ENCODE measurements at regions not wholly inside any gene's neighbourhood (a gene's known extent, or its start where the extent isn't known, plus 50 kb on each side); places are given as distances from the start of the nearest gene placed in this dataset.

DNA sequence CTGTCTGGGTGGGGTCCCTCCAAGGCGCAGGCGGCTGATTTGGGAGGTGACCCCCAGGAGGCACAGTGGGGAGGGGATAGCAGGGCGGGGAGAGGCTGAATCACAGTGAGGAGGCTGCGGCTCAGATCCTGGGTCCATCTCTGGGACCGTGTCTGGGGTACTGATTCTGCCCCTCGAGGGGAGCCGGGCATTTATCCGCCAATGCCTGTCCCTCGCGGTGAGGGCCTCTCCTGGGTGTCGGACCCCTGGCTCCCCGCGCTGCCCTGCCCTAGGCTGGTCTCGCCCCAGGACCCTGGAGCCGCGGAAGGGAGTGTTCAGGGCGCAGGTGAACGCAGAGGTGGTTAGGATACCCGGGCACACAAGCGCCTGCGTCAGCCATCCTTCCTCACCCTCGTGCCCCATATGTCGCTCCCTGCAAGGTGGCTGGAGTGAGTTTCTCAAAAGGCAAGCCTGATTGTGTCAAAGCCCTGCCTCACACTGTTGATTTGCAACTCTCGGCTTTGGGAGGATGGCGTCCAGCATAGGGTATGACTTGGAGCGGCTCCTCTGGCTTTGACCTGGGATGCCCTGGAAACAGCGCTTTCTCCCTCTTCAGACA is 530.9 kb downstream of the PTPRU start:
- intact Hi-C loops (cut with DNase I, micrococcal nuclease), result no loop called here
- Histone ChIP-seq H3K9me3 (no peaks in the 10 kb centered on the region), H3K4me1 (ENCODE audit: low read depth) (no peaks in the 10 kb centered on the region), H3K36me3 (ENCODE audit: low read depth) (no peaks in the 10 kb centered on the region), H3K4me3 (no peak overlapping the region)
- ATAC-seq, result no peak
- TF ChIP-seq, protein P1, sequence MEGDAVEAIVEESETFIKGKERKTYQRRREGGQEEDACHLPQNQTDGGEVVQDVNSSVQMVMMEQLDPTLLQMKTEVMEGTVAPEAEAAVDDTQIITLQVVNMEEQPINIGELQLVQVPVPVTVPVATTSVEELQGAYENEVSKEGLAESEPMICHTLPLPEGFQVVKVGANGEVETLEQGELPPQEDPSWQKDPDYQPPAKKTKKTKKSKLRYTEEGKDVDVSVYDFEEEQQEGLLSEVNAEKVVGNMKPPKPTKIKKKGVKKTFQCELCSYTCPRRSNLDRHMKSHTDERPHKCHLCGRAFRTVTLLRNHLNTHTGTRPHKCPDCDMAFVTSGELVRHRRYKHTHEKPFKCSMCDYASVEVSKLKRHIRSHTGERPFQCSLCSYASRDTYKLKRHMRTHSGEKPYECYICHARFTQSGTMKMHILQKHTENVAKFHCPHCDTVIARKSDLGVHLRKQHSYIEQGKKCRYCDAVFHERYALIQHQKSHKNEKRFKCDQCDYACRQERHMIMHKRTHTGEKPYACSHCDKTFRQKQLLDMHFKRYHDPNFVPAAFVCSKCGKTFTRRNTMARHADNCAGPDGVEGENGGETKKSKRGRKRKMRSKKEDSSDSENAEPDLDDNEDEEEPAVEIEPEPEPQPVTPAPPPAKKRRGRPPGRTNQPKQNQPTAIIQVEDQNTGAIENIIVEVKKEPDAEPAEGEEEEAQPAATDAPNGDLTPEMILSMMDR (IDR thresholded peaks at IDR 0.05), result no peak
- no peak for DNase-seq

DNA sequence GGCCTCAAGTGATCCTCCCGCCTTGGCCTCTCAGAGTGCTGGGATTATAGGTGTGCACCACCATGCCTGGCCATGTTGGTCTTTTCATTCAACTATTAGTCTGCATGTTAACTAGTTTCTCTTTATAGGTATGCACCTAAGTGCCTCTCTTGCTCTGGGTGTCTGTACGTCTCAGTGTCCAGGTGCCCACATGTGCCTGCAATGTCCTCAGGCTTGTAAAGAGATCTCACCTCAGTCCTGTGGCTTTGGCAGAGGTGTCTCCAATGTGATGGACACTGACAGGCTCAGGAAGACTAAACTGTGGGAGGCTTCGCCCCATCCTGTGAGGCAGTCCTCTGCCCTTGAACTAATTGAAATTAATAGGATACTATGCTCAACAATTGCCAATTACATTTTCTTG is 526.3 kb downstream of the PTPRU start:
- no peaks in the 10 kb centered on the region for H3K36me3 ChIP-seq (ENCODE audit: low read depth)
- intact Hi-C loops (cut with DNase I, micrococcal nuclease), result no loop called here
- no peak overlapping the region for H3K4me3 ChIP-seq
- DNase-seq (no peak), ATAC-seq (no peak)
- no peaks in the 10 kb centered on the region for H3K9me3 ChIP-seq
- TF ChIP-seq, protein P1 (IDR thresholded peaks at IDR 0.05), result no peak
- peaks cover 2% of the 10 kb centered on the region for H3K4me1 ChIP-seq (ENCODE audit: low read depth)

DNA sequence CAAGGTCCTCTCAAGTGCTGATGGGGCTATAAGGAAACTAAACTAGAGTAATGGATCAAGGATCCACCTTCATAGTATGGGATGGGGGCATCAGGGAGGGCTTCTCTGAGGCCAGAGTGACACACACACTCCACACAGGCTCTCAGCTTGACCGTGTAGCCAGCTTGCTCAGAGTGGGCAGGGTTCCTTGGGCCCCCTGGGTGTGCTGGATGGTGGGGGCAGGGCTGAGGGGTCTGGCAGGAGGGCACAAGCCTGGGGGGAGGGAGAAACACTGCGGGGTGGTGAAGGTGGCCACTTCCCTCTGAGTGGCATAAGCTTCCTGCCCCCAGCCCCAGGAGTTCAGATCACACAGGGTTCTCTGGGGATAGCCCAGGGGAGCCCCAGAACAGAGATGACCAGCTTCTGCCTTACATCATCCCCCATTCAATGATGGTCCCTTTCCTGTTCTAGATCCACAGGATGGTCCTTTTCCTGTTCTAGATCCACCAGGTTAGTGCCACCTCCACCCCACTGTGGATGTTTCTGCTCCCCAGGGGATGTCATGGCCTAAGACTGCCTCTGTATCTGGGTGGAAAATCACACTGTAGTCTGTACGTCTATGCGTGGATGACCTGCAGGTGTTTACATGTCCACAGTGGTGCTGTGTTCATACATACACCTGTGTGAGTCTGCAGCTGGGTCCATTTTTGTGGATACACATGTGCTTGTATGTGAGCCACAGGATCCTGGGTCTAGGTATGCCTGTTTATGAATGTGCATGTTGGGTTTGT is 525.0 kb downstream of the PTPRU start:
- peaks cover 8% of the 10 kb centered on the region for H3K4me1 ChIP-seq (ENCODE audit: low read depth)
- intact Hi-C loops (cut with DNase I, micrococcal nuclease), result no loop called here
- TF ChIP-seq, protein P1 (IDR thresholded peaks at IDR 0.05), result no peak
- ATAC-seq, result no peak
- no peaks in the 10 kb centered on the region for H3K9me3 ChIP-seq
- DNase-seq, result no peak
- H3K36me3 ChIP-seq (ENCODE audit: low read depth), result no peaks in the 10 kb centered on the region
- no peak overlapping the region for H3K4me3 ChIP-seq

DNA sequence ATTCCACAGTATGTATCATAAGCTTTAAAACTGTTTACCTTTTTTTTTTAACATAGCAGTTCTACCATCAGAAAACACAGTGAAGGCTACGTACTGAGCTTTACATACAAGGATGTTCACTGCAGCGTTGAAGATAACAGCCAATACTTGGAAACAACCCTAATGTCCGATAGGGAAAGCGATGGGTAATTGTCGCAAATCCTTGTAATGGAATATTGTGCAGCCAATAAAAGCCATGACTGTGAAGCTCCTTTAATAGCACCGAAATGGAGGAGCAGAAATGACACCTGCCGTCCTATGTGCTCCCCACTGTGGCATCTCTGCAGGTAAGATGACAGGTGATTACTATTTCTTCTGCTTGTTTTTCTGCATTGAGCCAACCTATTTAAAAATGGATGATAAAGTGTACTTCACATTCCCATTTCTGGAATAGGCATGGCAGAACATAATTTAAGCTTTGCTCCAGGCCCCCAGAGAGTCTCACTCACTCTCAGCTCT is 523.8 kb downstream of the PTPRU start:
- DNase-seq (no peak), ATAC-seq (no peak)
- Histone ChIP-seq H3K4me3 (no peak overlapping the region), H3K4me1 (ENCODE audit: low read depth) (peaks cover 8% of the 10 kb centered on the region), H3K9me3 (no peaks in the 10 kb centered on the region), H3K36me3 (ENCODE audit: low read depth) (no peaks in the 10 kb centered on the region)
- intact Hi-C loops (cut with DNase I, micrococcal nuclease), result no loop called here
- TF ChIP-seq, protein P1 (IDR thresholded peaks at IDR 0.05), result no peak

DNA sequence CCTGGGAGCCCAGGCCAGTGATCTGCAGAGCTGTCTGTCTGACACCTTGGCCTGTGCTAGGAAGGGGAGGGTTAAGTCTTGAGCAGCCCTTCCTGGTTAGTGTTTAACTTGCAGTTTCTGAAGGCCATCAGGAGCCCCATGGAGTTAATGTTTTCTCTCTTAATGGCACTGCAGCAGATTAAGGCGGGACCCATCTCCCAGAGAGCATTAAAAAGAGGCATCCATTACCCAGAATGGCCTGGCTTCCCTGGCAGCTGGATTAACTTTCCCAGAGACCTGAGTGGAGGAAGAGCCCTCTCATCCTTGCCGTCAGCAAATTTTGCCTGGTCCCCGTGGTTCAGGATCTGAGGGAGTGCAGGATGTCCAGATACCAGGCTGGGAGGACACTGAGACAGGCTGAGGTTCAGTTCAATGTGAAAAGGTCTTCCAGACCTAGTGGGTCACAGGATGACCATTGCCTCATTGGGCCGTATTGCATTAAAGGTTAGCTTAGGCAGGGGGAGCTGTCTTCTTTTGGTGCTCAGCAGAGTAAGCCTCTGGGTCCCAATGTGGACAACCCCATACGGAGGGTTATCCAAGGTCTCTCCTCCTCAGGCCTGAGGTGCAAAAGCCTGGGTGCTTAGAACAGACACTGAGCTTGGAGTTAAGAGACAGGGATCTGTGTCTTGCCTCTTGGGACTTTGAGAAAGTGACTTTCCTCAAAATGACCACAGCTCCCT is 522.6 kb downstream of the PTPRU start:
- Histone ChIP-seq H3K4me3 (no peak overlapping the region), H3K36me3 (ENCODE audit: low read depth) (no peaks in the 10 kb centered on the region), H3K9me3 (no peaks in the 10 kb centered on the region), H3K4me1 (ENCODE audit: low read depth) (peaks cover 8% of the 10 kb centered on the region)
- DNase-seq (peak in 1 of 3 donors; percentile 40), ATAC-seq (peak; percentile 82)
- intact Hi-C loops (cut with DNase I, micrococcal nuclease), result no loop called here
- TF ChIP-seq, protein P1 (IDR thresholded peaks at IDR 0.05), result no peak

Measured in mucosa of descending colon (tissue), 3 donors.